NCI-H748 (cell line): ENCODE measurements at regions not wholly inside any gene's neighbourhood (a gene's known extent, or its start where the extent isn't known, plus 50 kb on each side); places are given as distances from the start of the nearest gene placed in this dataset.
"Not testable (repeated sequence)": the region's sequence is repeated elsewhere in the genome, so short reads cannot be mapped to it uniquely, and the experiment has no call there.

Experiments
- DNase-seq: peaks from one replicate; lab custom pipeline; 2025; ENCODE audit not compliant: unreplicated experiment; lab: John Stamatoyannopoulos, UW

GRCh38 chr16:88200154-88200895 is 182.4 kb upstream of the ZNF469 start:
- DNase-seq: not testable (repeated sequence)

- DNase-seq: no peak
Measured at GRCh38 chr16:88200896-88201185, 181.9 kb upstream of the ZNF469 start.

- DNase-seq: not testable (repeated sequence)
Measured at GRCh38 chr16:88201611-88202010, 181.1 kb upstream of the ZNF469 start.

GRCh38 chr16:88202207-88202745 is 180.5 kb upstream of the ZNF469 start:
- no peak for DNase-seq

GRCh38 chr16:88202856-88203681 is 179.7 kb upstream of the ZNF469 start:
- not testable (repeated sequence) for DNase-seq

GRCh38 chr16:88204131-88205110 is 178.3 kb upstream of the ZNF469 start:
- DNase-seq: not testable (repeated sequence)

GRCh38 chr16:88205482-88205881 is 177.3 kb upstream of the ZNF469 start:
- not testable (repeated sequence) for DNase-seq

GRCh38 chr16:88206006-88206405 is 176.8 kb upstream of the ZNF469 start:
- DNase-seq: not testable (repeated sequence)

- DNase-seq: not testable (repeated sequence)
Measured at GRCh38 chr16:88206516-88206915, 176.2 kb upstream of the ZNF469 start.

GRCh38 chr16:88208112-88208511 is 174.6 kb upstream of the ZNF469 start:
- DNase-seq: no peak

- not testable (repeated sequence) for DNase-seq
Measured at GRCh38 chr16:88208776-88209175, 174.0 kb upstream of the ZNF469 start.

GRCh38 chr16:88209579-88209978 is 173.2 kb upstream of the ZNF469 start:
- DNase-seq: not testable (repeated sequence)

- not testable (repeated sequence) for DNase-seq
Measured at GRCh38 chr16:88213937-88214336, 168.8 kb upstream of the ZNF469 start.

GRCh38 chr16:88221001-88221761 is 161.6 kb upstream of the ZNF469 start:
- not testable (repeated sequence) for DNase-seq

GRCh38 chr16:88223696-88224095 is 159.1 kb upstream of the ZNF469 start:
- DNase-seq: not testable (repeated sequence)

- DNase-seq: not testable (repeated sequence)
Measured at GRCh38 chr16:88224131-88224898, 158.4 kb upstream of the ZNF469 start.

- DNase-seq: not testable (repeated sequence)
Measured at GRCh38 chr16:88225640-88226230, 157.0 kb upstream of the ZNF469 start.

- not testable (repeated sequence) for DNase-seq
Measured at GRCh38 chr16:88226302-88226701, 156.5 kb upstream of the ZNF469 start.
